GM21381 (cell line): ENCODE measurements at regions not wholly inside any gene's neighbourhood (a gene's known extent, or its start where the extent isn't known, plus 50 kb on each side); places are given as distances from the start of the nearest gene placed in this dataset.
"Not testable (repeated sequence)": the region's sequence is repeated elsewhere in the genome, so short reads cannot be mapped to it uniquely, and the experiment has no call there.

Source experiments
- ATAC-seq: cut with Tn5 transposase; IDR thresholded peaks from one replicate; pipeline ENCODE4 v1.9.1; 2021; ENCODE audit warnings: mild to moderate bottlenecking, moderate library complexity; ENCODE audit not compliant: unreplicated experiment

DNA sequence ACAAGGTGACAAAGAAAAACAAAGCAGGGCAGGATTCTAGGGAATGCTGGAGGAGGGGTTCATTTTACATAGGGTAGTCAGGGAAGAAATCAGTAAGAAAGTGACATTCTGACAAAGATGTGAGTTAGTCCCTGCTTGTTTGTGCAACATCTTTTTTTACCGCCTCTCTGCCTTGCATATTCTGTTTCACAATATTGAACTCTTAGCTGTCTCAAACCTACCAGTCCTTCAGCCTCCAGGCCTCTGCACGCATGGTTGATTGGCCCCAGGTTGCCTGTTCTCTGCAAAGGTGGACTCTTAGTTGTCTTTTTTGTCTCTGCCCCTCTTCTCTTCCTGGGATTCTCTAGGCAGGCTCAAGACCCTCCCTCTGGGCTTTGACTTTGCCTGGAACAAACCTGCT is 152.2 kb upstream of the RUNX1 start:
- ATAC-seq, result no peak

DNA sequence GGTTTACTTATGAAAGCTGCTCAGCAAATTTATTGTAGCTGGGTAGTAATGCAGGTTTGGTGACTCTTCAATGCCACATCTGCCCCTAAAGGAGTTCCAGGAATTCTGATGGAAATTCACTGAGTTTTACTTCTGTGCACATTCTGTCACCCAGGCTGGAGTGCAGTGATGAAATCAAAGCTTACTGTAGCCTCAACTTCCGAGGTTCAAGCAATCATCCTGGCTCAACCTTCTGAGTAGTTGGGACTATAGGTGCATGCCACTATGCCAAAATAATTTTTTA is 150.6 kb upstream of the RUNX1 start:
- ATAC-seq, result no peak

DNA sequence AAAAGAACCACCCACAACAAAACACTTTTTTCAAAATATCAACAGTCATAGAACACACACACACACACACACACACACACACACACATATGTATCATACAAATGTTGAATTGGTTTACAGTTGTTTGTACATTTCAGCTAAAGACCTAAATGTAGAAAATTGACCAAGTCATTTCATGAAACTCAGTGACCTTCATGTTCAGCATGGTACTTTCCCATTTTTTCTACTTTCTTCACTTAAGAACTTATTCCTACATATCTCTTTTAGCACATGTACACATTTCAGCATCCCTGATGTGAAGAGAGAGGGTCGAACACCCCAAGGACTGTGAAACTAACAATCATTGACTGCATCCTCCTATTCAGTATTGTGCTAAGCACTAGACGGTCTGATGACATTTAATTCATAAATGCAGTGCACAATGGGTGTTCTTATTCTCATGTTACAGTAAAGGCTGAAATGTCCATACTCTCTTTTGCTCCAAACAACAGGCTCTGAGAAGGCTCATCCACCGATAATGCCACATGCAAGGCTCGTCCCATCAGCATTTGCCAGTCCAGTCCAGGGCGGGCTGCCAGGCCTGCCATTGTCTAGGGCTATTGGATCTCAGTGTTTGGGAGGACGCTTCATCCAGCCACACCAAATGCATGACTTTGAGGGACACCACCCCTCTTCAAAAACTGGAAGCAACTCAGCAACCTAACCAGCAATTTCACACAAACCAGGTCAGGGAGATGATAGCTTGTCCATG is 150.1 kb upstream of the RUNX1 start:
- no peak for ATAC-seq

DNA sequence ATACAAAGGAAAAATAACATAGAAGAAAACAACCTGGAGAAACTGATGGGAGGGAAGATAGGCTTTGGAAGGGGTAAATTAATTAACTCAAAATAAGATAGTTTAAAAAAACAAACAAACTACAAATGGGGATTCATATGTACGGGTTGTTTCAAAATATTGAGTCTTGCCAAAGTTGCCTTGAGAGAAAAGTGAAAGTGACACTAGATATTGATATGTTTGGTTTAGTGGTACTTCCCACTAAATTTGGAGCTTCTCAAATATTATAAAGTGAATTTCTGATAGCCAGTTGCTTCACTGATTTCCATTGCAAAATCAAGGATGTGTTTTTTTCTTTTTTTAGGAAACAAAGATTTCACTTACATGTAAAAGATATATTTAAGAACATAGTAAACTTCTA is 149.5 kb upstream of the RUNX1 start:
- no peak for ATAC-seq

DNA sequence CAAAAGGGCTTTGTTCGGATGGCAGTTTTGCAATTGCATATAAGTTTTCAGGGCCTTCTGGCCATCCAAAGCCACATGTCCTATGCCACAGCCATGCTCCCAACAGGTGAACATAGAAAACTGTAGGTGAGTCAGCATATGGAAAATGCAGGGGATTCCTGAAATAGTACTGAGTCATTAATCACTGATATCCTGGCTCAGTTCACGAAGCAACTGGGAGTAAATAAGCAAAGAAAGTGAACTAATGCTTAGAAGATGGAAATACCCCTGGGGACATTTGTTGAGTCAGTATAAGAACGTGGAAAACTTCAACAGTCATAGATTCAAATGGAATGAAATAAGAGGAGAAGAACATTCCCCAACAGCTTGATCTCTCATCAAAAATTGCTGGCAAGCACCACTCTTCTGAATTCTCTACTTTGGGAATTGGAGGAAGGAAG is 148.9 kb upstream of the RUNX1 start:
- ATAC-seq, result no peak

DNA sequence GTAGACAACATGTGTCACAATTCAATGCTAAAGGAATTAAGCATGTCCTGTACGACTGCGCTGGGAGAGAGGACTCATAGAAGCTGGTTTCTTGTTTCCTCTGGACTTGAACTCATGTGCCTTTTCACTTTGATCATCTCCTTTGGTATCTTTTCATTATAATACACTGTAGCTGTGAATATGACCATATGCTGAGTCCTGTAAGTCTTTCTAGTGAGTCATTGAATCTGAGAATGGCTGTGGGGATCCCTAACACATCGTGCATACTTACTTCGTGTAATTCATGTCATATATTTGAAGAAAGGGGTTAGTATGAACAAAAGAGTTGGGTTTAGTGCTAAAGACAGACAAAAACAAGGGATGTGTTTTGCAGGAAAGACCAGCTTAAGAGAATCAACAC is 148.1 kb upstream of the RUNX1 start:
- ATAC-seq, result no peak

DNA sequence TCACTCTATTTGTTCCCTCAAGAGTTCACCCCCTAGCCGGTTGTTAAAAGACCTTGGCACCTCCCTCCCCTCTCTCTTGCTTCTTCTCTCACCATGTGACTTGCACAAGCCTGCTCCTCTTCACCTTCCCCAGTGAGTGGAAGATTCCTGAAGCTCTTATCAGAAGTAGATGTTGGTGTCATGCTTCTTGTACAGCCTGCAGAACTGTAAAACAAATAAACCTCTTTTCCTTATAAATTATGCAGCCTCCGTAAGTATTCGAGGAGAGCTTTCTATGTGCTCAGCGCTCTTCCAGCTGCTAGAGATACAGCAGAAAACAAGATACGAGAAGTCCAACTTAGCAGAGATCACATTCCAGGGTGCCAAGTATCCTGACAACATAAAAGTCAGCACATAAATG is 147.0 kb upstream of the RUNX1 start:
- ATAC-seq, result no peak

DNA sequence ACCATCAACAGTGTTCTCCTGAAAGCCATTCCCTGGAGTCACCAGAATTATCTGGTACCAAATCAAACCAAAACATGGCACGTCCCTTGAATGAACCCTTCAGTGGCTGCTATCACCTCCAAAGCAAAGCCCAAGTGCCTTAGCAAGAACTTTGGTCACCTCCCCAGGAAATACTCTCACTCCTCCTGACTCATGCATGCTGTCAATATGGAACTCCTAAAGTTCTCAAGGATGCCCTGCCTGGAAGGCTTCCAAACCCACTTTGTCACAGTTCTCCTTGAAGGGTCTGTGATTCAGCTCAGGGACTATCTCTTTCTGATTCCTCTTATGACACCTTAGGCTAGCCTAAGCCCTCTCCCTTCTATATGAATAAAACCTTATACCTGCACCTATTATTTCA is 146.1 kb upstream of the RUNX1 start:
- ATAC-seq, result no peak

DNA sequence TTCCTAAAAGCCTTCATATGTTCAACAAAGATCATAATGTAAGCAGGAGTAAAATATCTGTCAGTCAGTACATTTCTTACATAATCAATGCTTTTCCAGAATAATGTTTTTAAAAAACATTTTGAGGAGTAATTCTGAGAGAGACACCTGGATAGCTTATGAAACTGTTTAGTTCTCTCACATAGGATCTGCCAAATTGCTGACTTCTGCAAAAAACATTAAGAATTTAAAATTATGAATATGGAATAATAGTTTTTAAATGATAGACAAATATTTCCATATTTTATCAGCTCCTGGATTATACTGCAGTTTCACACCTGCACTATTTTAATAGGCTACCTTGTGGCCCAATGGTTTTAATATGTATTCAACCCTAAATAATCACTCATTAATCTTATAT is 142.7 kb upstream of the RUNX1 start:
- no peak for ATAC-seq

DNA sequence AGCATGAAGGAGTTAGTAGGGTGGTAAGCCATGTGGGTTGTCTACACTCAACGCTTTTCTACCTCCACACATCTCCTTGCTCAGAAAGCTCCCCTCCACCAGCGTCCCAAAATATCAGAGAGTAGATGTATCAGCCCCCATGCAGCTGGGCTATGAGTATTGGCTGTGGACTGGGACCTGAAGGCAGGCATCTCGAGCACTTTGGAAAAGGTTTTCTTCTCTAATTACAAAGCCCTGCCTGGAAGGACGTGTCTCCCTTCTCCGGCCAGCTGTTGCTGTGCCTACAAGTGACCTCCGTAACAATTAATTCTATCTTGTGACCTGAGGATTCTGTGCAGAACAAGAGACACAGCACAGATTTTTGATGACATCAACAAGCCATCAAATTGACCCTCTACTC is 142.0 kb upstream of the RUNX1 start:
- no peak for ATAC-seq

DNA sequence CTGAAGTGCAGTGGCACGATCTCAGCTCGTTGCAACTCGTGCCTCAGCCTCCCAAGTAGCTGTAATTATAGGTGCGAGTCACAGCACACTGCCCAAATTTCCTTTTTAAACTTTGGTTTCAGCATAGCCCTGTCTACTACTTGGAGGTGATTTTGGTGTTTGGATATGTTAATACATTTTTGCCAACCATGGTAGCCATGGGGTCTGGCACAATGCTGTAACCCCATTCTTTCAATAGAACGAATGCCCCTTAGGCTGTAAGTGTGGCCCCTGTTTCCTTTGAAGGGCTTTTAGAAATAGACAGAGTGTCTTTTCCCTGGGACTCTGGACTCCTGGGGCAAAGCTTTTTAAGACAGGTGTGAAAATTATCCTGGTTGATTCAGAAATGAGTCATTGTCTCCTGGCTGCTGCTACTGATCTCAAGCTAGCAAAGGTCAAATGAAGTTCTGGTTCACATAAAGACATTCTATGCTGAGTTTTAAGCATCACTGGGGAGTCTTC is 141.1 kb upstream of the RUNX1 start:
- peak; percentile 10 for ATAC-seq

DNA sequence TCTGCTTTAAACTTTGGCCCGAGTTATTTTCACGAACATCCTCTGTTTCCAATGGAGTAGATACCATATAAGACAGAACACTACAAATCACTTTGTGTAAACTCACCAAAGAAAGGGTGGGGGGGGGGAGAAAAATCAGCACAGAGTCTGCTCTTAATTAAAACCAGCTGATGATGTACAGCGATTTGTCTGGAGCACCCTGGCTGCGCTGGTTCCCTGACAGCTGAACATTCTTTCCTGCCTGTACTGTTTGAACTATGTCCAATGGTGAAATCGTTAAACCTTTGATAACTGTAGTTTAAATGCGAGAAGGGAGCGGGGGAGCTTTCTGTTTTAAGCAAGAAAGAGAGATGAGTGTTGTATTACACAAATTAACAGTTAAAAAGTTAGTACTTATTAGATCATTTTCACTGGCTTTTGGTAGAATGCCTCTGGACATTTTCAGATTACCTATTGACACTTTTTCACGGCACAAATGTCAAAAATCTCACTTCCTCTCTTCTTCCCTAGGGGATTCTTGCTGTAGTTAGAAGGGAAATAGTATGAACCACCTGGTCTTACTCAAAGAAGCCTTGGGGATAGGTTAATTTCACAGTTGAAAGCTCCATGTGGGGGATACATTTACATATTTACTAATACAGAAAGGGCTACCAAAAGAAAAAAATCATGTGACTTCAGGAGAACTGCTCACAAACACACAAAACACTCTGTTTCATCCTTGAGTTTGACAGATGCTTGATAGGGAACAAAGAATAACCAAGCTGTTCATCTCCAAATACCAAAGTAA is 140.2 kb upstream of the RUNX1 start:
- peak; percentile 81 for ATAC-seq

DNA sequence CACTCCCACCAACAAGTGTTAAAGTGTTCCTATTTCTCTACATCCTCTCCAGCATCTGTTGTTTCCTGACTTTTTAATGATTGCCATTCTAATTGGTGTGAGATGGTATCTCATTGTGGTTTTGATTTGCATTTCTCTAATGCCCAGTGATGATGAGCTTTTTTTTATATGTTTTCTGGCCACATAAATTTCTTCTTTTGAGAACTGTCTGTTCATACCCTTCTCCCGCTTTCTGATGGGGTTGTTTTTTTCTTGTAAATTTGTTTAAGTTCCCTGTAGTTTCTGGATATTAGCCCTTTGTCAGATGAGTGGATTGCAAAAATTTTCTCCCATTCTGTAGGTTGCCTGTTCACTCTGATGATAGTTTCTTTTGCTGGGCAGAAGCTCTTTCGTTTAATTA is 134.3 kb upstream of the RUNX1 start:
- not testable (repeated sequence) for ATAC-seq

DNA sequence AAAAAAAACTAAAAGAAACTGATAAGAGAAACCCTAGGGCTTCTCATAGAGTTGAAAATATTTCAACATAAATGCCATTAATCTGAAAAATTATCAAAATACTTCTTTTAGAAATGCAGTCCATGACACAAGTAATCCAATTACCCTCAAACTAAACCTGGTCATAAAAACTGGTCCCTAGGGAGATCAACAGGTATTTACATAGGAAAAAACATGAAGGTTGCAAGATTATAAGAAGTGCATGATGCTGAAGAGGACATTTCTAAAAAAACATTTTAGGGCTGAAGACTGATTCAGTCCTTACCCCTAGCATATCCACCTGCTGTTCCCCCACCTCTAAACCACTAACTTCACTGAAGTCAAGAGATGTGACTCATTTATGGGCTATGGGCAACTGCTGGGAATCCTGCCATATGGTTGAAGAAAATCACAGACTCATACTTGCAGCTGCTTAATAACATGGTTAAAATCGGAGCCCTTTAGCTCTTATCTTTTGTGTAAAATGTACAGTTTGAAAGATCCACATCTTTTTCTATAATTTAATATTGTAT is 131.0 kb upstream of the RUNX1 start:
- ATAC-seq, result no peak

DNA sequence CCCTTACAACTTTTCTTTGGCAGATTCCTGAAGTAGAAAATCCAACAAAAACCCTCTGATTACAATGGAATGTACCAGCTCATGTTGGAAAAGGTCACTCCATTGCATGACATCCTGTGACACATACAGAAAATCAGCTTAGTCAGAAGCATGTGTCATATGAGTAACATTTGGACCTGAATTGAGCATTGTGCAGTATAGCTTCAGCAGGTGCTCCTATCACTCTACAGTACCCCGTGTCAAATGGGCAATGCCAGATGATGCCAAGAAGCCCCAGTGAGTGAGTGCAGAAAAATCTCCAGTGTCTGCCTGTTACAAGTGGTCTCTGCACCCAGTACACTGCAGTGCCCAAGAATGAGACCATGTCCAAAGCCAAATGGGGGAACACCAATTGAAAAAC is 129.7 kb upstream of the RUNX1 start:
- ATAC-seq, result no peak

DNA sequence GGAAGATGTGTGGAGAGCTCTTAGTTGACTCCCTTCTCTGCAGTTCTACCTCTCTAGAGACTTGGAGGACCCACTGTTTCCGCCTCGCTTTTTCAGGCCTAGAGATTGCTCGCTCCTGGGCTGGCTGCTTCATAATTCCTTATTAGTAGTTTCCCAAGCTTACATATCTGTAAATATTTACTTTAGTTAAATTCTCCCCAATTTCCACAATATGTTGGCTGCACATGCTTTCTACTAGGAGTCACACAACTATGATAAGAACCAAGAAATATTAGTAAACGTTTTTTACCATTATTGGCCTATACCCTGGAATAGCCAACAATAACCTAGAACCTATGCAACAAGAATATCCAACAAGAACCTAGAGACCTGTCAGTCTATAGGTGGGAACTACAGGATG is 129.0 kb upstream of the RUNX1 start:
- ATAC-seq, result no peak

DNA sequence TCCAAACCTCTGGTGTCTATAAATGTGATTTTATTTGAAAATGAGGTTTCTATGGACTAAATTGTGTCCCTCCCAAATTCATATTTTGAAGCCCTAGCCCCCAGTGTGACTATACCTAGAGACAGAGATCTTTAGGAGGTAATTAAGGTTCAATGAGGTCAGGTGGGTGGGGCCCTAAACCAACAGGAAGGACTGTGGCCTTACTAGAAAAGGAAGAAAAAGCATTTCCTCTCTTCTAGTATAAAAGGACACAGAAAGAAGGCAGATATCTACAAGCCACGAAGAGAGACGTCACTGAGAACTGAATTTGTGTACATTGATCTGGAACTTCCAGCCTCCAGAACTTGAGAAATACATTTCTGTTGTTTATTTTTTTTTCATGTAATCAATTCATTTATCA is 123.1 kb upstream of the RUNX1 start:
- ATAC-seq, result no peak

DNA sequence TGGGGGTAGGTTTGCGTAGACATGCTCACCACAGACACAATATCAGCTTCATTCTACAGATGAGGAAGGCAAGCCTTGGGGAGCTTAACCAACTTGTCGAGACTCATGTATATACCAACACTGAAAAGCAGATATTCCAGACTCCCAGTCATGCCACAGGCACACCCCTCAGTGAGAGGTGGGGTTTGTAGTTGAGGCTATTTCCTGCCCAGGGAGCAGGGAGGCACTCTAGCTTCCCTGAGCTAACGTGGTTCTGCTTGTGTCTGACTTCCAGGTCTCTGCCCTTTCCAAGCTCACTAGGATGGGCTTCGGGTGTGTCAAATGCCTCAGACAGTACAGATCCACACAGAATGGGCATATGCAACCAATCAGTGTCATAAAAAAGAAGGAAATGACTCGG is 122.3 kb upstream of the RUNX1 start:
- ATAC-seq, result no peak

DNA sequence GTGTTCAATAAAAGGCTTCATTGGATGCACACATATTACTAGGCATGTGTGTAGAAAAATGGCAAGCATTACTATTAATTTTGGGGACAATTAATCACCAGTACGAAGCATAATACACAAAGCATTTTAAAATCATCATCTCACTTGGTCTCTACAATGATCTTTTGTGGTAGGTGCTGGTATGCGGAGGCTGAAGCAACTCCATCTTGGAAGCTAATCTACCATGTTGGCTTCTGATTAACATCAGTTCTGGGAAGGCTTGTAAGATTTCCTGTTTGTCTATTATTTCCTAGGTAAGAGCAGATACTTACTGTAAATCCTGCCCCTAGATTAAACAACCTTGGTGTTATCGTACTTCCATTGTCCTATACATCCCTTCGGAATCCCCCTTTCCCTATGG is 121.7 kb upstream of the RUNX1 start:
- ATAC-seq, result no peak

DNA sequence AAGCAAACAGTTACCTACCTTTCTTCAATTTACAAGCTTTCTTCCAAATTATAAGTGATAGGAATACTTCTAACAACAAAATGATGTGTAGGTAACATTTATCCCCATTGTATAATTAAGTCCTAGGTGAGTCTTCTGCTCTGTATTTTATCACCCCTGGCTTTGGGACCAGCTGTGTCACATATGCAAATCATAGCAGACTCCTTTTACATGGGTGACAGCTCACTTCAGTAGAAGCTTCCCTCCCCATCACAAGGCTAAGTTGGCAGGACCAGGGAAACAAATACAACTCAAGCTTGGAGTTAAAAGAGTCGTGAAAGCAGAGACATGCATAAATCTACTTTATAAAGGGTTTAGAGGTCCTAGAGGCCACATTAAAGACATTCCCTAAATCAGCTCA is 121.1 kb upstream of the RUNX1 start:
- no peak for ATAC-seq

DNA sequence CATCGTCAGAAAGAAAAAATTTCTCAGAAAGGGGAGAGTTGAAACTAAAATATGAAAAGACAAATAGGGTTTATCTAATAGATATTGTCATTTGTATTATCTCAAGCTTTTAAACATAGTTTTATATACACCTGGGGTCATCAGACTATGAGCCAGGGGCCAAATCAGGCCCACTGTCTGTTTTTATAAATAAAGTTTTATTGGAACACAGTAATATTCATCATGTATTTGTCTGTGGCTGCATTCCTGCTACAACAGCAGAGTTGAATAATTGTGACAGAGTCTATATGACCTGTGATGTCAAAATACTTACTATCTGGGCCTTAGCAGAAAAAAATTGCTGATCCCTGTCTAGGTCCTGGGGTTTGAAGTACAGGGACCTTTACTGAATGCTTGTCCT is 120.5 kb upstream of the RUNX1 start:
- no peak for ATAC-seq

DNA sequence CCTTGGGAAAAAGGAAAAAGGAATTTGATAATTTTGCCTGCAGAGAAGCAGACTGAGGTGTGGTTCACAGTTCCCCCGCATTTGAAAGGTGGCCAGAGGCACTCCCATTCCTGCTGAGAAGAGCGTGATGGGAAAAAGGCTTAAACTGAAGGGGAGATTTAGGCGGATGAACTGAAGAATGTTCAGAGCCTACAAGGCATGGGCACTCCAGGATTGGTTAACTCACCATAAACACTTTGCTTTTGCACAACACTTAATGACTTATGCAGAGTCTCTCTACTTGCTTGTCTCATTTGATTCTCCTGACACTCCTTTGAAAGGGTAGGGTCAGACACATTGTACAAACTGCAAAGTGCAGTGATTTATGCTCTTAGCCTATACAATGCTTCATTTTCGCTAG is 119.6 kb upstream of the RUNX1 start:
- ATAC-seq, result no peak
